ENCODE measurements at regions not wholly inside any gene's neighbourhood (a gene's known extent, or its start where the extent isn't known, plus 50 kb on each side); places are given as distances from the start of the nearest gene placed in this dataset.

DNA sequence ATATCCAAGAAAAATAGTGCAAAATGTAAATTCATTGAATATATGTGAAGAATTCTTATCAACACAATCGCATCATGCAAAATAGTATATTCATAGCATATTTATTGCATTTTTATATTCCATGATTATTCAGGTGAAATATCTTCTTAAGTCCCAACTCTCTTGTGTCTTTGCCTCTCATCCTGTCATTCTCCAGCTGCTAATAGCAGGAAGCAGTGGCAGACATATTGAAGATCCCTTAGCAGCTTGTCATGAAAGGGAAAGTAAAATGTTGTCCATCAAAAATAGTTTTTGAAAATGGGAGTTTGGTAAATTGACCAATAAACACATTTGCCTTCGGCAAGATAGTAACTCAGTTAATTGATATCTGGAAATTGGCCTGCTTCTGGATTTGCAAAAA lies 265.3 kb upstream of the TGFBR2 start:
- peak; percentile 25 for DNase-seq

DNA sequence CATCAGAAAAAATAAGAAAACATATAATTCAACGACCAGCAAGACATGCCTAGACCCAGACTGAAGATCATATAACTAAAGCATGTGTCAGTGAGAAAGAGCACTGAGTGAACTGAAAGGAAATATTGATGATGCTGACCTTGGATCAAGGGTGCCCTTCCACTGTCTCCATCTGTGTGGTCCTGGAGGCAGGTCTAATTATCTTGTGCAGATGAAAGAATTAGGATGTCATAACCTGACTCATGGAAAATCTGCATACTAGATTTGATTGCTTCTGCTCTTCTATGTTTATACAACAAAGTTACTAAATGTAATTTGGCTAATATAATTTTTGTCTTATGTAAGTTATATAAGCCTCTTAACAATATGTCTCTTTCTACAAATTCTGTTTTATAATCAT lies 264.6 kb upstream of the TGFBR2 start:
- peak; percentile 33 for DNase-seq

DNA sequence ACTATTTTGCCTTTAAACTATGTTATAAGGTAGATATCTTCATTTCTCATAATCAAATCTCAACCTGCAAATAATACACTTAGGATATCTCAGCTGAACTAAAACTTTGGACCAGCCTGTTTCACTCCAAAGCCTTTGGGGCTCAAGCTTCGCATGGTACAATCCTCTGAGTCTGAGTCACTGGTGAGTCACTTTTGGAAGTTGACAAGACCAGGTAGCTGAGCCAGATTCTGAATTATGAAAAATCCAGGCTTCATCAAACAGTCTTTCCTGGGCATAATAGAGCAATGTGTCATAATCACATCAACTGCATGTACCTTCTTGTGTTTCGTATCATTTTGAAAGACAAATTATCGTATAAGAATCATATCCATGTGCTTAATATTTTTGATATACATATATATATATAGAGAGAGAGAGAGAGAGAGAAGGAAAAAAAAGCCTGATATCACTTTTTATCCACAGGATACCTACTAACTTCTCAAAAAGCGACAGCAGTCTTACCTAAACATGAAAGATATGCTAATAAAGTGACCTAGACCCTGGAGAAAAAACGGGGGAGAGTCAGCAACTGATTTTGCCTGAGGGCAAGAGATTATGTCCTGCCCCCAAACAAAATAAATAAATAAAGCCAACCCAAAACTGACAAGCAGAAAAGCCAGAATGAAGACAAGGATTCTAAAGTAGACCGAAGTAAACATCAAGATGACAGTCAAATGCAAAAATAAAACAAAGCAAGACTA lies 263.9 kb upstream of the TGFBR2 start:
- peak; percentile 38 for DNase-seq

DNA sequence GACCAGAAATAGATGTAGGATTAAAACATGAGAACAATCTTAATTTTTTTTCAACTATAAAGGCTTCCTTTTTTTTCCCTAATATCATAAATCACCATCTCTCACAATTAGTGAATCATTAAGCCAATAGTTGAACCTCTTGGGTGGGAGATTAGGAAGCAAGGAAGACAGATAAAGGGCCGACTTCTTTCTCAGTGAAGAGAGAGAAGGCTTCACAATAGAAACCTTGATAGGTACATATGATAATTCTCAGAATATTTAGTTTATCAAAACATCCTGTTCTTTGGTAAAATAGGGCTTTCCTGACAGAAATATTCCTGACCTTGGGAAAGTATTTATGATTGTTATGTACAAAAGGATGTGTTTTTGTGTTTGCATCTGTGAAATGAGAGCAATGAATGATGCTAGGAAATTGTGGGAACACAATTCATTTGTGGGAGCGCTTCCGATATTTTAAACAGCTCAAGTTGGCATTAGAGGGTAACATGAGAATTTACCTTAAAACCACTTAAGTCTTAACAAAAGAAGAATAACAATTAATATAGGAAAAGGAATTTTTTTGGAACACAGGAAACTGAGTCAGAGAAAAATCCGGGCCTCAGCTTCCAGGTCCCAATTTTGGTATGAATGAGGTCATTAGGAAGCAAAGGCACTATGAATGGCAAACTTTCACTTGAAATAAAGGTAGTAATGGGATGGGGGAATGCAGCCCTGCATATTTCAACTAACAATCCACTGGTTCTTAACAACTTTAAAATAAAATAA lies 263.2 kb upstream of the TGFBR2 start:
- no peak for DNase-seq

DNA sequence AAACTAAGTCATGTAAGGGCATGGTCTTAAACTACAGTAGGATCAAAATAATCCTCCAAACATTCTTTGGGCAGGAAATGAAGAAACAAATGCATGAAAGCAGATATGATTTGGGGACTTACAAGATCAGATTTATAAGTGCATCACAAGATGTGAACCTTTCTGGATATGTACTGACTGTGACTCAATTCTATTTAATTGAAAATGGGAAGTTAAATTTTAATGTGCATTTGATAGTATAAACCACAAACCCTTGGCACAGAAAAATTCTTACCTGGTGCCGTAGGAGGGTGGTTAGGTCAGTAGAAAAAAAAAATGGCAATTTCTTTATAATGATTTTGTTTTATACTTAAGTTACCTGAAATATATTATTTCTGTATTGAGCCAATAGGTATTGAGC lies 262.5 kb upstream of the TGFBR2 start:
- peak; percentile 37 for DNase-seq

DNA sequence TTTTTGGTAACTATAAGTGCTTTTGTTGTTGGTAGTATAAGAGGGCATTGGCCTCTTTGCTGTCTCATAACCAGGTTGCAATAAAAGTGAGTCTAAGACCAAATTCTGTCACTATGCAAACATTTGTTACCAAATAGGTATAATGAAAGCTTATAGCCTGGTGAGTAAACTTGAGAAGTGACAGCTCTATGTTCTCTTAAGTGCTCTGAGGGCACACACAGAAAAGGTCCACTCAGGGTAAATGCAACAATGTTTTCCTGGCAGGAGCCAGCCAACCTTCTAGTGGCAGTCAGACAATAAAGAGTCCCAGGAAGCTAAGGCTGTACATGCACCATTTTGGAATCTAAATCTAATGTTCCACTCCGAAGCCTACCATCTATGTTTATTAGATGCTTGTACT lies 262.1 kb upstream of the TGFBR2 start:
- DNase-seq: peak; percentile 90

DNA sequence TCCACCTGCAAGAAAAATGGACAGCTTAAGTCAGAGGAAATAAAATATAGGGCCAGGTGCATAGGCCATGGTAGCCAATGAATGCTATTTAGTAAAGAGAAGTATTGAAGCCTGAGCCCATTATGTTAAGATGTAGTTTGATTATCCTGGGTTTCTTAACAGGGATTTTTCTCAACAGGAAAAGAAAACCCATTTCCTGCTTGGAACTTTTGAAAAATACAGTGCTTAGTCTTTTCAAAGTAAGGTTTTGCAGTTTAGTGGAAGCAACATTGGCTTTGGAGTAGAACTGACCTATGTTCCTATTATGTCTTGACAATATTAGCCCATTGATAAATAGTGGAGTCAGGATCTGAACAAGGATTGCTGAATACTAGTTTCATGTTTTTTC lies 259.5 kb upstream of the TGFBR2 start:
- no peak for DNase-seq

DNA sequence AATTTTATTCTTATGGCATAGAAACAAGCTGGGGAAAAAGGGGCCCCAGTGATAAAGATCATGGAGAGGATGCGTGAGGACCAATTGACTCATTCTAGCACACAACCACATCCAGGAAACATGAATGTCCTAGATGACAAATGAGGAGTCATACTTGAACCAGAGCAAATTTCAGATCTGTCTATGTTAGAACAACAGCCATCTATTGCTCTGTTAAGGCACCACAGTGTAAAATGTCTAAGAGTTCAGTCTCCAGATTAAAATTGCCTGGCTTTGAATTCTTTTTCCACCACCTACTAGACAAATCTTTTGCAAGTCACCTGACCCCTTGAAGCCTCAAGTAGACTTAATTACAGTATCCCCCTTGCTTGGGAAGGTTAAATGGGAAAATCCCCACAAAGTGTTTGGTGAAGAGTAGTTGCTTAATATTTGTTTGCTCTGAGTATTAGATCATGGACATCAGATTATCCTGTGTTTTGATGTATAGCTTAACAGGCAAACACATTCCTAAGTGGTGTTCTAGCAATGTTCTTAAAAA lies 258.7 kb upstream of the TGFBR2 start:
- peak; percentile 41 for DNase-seq

DNA sequence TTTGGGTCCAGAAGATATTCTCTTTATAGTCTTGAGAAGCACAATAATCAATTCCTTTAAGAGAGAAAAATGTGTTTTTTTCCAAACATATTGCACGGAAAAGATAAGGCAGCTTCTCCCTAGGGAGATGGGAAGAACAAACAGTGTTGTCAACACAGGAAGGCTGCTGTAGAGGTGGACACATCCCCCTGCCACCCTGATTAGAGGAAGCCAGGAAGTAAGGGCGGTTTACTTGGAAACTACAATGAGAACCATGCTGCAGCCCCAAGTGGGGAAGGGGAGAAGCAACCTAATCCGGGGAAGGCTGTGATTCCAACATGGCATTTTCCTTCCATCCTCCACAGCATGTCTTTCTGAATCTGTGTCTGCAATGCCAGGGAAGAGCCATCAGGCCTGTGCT lies 256.9 kb upstream of the TGFBR2 start:
- peak; percentile 80 for DNase-seq

DNA sequence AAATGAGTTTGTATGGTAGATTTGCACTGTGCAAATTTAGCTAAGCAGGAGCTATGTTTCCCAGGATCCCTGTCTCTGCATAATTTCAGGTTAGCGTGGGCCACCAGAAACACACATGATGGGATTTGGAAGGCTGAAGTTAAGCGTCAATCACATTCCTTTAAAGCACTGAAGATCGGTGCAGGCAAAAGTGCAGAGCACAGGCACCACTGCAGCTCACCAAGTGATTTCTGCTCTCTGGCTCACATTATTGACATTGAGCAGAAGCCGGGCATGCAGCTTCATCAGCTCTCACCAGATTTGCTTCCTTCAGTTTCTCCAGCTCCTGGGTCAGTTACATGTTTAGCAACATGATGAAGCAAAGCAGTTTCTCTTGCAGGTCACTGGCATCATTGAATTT lies 256.4 kb upstream of the TGFBR2 start:
- DNase-seq: peak; percentile 32

DNA sequence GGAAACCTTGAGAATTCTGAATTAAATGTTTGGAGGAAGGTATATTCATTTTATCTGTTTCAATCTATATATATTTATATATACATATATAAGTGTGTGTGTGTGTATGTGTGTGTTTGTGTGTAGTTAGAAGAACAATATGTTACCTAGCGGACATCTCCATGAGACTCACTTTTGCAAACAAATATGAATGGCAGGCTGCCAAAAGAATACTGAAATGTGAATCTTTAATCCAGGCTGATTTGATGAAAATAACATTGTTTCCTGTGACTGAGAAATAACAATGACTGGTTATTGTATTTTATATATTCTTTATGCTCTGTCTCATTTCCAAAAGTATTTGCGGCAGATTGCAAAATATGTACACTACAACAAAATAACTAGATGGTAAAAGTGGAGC lies 255.5 kb upstream of the TGFBR2 start:
- DNase-seq: peak; percentile 29

DNA sequence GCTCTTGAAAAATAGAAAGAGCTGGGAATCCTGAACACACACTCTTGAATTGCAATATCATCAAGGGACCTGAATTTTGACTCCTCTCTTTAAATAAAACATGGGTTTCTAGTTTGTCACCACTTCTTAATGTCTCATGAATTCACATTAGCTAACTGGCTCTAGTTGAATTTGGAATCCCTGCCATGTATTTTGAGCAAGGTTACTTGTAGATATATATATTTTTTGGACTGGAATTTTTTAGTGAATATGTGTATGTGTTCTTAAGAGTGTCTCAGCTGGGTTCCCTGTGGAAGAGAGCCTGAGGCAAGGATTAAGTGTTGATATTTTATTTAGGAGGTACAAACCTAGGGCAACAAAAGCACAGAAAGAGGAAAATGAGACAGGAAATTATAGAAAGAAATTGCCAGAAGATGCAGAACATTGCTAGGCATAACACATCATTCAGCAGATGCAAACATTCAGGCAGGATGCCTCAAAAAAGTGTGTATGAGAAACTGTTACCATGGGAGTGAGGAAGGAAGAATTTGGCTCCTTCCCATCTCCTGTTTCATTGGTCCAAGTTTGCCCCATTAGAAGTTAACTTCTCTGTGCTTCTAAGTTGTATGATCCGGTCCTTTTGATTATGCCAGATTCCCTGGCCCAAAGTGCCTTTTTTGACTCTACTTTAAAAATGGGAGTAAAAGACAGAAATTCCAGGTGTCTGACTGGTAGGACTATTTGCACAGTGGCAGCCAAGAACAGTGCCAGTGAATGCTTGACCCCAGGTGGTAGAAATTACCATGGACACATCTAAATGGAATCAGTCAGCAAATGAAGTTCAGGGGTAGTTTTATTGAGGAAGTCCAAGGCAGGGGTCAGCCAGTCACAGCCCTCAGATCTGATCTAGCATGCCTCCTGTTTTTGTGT lies 253.7 kb upstream of the TGFBR2 start:
- peak; percentile 81 for DNase-seq

DNA sequence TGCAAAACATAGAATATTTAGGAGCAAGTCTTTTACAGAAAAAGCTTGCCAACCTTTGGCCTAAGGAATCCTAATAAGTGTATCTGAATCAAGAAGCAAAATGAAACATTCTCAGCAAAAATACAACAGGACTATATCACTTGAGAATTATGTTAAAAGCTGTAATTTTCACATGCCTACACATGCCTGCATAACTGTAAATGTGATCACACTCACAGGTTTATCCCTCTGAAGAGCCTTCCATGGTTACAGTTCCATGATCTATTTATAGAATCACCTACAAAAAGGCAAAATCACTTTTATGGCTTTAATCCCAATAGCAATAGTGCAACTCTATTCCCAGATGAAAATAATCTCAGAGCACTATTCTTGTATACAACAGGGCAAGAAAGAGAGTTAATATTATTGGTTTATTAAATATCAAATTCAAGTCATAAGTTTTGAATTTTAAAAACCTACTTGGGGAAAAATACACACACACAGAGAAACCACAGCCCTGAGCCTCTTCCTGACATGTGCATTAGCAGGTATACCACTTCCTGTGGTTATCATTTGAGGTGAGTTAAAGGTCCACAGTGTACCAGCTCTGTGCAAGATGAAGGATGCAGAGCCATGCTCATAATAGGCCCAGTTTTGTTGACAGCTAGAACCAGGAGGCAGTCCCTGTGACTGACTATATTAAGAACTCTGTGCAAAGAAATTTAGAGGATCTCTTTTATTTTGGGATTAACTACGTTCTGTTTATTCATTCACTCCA lies 252.5 kb upstream of the TGFBR2 start:
- peak; percentile 36 for DNase-seq

DNA sequence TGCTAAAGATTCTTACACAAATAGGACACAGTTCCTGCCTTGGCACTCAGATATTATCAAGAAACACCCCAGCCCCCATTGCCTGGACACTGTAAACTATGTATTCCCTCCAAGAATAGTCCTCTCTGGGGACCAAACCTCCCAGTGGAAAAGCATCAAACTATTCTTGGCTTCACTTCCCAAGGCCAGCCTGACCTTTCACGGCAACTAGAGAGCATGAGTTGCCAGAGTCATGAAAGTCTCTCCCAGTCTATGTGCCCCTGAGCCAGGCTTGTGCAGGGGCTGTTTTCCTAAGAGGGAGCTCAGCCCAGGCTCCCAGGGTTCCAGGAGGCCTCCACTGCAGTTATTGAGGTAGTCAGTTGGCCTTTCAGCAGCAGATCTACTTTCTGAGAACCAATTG lies 251.9 kb upstream of the TGFBR2 start:
- peak; percentile 72 for DNase-seq

DNA sequence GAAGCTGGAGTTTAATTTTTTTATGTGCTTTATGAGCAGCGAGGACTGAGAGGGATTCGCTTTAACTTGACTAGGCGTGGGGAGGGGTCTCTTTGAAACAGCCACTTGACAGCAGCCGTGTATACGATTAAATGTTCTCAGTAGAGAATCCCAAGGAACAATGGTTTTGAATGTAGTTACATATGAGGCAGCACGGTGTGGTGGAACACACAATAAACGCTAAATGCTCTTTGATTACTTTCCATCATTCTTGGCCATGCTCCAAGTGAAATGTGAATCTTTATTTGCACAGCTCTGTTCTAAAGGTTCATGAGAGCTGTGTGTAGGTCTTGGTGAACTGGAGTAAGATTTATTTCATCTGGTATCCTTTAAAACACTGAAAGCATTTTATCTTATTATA lies 251.4 kb upstream of the TGFBR2 start:
- DNase-seq: peak; percentile 96

DNA sequence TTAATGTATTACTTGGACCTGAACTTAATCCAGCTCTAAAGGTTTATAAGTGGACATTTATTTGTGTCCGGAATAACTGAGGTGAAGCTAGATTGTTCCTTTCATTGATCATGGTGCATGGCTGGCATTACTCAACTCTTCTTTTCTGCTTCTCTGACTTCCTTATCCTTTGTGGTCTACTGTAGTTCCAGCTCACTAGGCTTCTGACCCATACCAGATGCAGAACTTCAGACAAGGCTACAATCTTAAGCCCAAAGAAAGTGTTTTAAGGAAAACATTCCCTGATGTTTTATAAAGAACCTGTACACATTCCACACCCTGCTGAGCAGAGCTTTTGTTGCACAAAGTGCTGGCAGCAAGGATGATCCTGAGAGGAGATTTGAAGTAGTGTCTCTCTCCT lies 250.8 kb upstream of the TGFBR2 start:
- peak; percentile 58 for DNase-seq

DNA sequence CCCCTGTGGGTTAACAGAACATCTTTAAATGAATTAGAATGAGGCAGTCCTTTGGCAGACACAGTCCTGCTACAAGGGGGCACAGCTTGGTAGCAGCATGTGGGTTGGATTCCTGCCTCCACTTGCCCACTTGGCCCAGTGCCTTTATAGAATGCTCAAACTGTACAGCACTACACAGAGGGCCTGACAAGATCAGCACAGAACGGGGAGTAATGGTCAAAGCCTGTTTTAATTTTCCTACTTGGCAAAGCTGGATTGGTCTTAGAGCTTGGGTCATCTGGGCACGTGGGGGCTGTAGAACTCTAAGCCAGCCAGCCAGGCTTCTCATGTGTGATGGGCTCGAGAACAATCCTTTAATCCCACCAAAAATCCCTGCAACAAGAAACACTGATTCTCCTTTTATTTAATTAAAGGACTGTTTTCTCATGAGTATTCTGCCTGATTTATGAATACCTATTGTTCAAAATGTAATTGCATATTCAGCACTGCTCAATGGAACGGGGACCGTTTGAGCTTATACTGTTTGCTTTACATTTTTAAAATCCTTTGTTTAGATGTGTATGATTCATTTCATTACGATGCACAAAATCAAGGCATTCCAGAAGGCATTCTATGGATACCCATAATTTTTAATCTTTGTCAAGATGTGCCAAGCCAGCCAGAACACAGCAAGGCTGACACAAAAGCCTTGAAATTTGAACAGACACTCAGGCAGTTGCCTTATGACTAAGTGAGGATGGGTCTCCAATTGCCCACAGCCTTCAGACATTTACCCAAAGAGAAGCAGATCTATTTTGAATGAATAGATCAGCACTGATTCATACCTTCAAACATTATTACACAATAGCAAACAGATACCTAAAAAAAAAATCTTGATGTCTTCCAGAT lies 249.3 kb upstream of the TGFBR2 start:
- DNase-seq: peak; percentile 67

DNA sequence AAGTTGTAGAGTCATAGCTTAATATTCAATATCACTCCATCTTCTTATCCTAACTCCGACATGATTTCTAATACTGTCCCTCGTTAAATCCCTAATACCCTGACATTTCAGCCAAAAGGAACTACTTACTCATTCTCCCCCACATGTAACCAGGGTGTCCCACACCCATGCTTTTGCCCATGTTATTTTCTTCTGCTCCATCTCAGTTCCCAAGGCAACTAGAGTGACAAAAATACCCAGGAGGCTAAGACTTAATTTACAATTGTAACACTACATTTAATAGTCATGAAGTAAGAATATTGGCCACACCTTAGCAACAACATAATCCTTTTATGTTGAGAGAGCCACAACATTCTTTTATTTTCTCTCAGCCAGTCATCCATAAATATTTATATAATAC lies 248.5 kb upstream of the TGFBR2 start:
- peak; percentile 4 for DNase-seq

DNA sequence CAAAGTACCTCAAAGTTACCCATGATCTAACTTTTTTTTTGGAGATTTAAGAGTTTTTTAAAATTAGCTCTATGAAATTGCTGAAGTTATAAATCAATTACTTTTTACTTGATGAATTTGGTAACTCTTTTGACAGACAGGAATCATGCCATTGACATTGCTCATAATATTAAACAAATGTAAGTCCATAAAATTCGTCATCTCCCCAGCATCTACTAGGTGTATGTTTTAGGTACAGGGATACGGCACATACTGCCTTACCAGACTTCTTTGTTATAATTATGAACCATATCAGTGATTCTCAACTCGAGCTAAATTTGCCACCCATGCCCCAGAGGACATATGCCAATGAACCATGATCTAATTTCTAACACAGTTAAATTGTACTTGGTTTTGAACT lies 247.5 kb upstream of the TGFBR2 start:
- no peak for DNase-seq

DNA sequence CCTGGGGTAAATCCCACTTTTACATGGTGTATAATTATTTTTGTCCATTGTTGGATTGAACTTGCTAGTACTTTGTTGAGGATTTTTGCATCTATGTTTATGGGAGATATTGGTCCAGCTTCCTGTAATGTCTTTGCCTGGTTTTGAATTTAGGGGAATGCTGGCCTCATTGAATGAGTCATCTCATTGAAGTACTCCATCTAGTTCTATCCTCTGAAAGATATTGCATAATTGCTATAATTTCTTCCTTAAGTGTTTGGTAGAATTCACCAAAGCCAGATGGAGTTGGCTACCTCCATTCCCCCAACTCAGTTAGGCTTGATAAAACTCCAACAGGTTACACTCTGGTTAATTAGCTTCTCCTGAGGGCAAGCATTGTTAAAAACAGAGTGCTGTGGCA lies 237.4 kb upstream of the TGFBR2 start:
- DNase-seq: peak; percentile 5

DNA sequence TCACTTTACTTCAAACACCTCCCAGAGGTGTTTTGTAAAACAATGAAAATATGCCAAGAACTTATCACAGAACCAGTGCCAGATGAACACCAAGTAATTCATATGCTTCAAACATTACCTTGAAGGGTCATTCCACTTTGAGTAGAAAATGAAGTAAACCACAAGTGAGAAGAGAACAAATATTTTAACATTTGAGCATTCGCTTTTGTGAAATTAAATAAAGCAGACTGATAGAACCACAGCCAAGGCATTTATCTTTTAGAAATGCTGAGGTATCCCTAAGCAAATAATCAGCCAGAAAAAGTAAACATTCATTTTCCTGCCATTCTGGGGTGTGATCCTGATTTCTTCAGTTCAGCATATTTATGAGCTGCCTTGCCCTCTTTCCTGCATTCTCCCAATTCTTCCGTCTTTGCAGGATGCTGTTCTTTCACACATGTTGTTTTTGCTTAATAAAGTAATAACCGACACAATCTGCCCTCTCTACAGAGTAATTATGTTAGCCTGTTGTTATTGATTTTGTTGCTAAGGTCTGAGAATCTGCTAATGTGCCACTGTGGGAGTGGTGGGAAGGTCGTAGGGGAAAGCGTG lies 235.6 kb upstream of the TGFBR2 start:
- DNase-seq: peak; percentile 20

Measured in NCI-H69 (cell line).